GM18502 (cell line): ENCODE measurements at regions not wholly inside any gene's neighbourhood (a gene's known extent, or its start where the extent isn't known, plus 50 kb on each side); places are given as distances from the start of the nearest gene placed in this dataset.
"Not testable (repeated sequence)": the region's sequence is repeated elsewhere in the genome, so short reads cannot be mapped to it uniquely, and the experiment has no call there.

Experiments
- ATAC-seq: cut with Tn5 transposase; IDR thresholded peaks from one replicate; pipeline ENCODE4 v1.9.1; 2021; ENCODE audit warnings: mild to moderate bottlenecking; ENCODE audit not compliant: unreplicated experiment, poor library complexity

DNA sequence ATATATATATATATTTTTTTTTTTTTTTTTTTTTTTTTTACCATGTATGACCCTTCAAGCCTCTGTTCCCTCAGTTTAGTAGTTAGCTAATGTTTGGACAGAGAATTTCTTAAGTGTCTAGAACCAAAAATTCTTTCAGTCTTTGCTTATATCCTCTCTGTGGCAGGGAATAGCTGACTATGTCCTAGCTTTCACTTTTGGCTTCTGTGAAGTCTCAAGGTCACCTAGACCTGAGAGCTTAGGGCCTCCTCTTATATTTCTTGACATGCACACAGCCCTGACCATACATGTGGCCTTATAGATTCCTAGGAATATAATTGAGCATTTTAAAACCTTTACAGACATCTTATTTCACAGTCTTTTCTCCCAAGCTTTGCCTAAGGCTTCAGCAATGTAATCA, 930.8 kb upstream of the CDH9 start:
- ATAC-seq, result no peak

DNA sequence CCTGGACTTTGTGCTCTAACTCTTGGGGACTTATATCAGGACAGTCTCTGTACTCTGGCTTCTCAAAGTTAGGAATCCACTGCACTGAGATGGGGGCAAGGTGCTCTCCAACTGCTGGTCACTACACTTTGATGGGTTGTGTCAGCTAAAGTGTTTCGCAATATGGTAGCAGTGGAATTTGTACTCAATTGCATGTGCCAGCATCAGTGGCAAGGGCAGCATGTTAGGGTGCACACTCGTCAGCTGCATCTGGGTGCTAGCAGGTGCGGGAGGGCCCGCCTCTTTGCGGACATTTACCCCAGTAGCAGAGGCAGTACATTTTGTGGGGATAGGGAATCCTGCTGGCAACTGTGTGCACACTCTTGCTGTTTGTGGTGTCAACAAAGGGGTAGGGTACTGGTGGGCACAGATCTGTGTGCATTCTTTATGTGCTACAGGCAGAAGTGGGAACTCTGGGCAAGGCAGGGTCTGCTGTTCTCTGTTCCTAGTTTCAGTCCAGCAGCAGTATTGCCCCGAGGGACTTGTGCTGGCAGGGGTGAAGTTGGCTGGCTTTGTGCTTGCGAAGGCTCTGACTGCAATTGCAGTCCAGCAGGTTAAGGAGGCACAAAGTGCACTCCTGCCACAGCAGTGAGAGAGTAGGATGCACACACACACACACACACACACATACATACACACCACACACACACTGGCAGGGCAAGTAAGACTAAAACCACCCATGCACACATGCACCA, 924.8 kb upstream of the CDH9 start:
- no peak for ATAC-seq

DNA sequence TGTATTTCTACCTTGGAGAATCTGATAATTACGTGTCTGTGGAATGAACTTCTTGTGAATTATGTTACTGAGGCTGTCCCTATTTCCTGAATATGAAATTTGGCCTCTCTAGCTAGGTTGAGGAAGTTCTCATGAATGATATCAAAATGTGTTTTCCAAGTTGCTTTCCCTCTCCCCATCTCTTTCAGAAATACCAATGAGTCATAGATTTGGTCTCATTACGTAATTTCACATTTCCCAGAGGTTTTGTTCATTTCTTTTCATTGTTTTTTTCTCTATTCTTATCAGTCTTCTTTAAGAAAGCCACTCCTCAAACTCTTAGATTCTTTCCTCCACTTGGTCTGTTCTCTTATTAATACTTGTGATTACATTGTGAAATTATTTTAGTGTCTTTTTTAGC, 923.8 kb upstream of the CDH9 start:
- ATAC-seq, result no peak

DNA sequence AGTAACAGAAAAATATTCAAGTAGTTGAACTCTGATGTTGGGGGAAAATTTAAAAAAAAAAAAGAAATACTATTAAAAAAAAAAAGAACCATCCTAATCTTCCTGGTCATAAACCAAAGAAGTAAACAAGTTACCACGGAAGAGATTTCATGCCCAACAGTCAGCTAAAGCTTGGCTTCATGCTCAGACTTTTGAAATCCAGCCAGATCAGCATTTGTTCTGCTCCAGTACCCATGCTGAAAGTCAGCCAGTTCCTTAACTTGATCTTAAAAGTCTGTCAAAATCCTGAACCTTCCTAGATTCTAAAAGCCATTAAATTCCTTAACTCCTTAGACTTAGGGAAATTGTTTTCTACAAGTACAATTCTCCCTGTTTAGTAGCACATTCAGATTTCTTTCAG, 908.7 kb upstream of the CDH9 start:
- ATAC-seq, result no peak

DNA sequence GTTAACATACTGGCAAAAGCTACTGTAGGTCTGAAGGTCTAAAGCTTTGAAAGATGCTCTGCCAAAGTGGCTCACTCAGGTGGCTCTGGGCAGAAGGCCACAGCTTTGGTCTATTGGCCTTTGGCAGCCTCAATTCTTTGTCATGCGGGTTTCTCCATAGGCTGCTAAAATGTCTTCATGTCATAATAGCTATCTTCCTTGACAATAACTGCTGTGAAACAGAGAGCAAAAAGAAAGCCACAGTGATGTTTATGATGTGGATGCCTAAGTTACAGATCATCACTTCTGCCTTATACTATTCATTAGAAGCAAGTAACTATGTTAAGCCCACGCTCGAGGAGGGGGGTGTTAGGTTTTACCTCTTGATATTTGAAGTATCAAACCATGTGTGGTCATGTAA, 906.1 kb upstream of the CDH9 start:
- ATAC-seq, result no peak

GRCh38 chr5:27938989-27939388, 900.6 kb upstream of the CDH9 start:
- ATAC-seq, result no peak

- ATAC-seq, result no peak
These were observed 889.7 kb upstream of the CDH9 start for GRCh38 chr5:27928060-27928459.

DNA sequence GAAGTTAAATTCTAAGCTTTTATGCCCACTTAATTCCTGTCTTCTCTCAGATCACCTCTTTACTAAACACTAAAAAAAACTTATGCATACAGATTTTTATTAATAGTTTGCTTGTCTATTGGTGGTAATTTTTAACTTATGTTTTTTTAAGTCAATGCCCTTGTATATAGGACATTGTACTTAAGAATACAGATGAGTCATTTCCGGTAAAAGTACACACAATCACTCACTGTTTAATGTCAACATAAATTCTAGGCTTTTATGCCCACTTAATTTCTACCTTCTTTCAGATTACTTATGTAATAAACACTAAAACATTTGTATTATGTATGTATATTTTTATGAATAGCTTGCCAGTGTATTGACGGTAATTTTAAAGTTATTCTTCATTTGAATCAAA, 872.8 kb upstream of the CDH9 start:
- ATAC-seq, result no peak

DNA sequence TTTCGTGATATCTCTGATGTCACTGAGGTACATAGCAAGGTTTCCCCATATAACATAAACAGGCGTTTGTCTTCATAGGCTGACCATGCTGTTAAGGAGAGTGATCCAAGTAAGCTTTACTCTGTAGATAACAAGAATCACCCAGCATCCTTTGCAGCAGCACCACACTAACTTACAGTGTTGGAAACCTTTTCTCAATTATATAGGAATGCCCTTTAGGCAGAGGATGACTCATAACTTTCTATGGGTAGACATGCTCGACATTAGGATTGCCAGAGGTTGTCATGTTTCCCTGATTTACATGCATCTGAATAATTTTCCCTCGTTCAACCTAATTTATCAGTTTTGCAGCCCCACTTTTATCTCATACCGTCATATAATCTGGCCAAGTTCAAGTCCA, 870.0 kb upstream of the CDH9 start:
- no peak for ATAC-seq

DNA sequence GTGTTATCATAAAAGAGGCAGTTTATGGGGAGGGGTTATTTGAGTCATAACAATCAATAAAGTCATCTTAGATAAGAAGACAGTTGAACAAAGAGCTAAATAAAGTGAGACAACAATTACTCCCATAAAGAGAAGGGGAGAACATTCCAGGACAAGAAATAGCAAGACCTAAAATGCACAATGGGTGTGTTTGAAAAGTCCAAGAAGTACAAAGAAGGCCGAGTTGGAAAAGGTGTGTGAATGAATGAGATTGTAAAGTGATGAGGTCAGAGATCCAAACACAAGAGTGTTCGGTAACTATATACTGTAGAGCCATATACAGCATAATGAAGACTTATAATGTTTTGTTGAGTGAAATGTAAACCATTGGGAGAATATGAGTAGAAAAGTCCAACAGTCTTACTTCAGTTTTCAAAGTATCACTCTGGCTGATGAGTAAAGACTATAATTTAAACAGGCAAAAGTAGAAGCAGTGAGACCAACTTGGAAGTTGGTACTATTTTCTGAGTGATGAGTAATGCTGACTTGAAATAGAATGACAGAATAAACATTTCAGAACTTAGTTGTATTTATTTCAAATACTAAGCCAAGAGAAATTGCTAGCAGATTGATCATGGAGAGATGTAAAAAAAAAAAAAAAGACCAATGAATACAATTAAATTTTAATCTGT, 868.7 kb upstream of the CDH9 start:
- no peak for ATAC-seq

- no peak for ATAC-seq
These were observed 868.1 kb upstream of the CDH9 start for GRCh38 chr5:27906481-27906880.

DNA sequence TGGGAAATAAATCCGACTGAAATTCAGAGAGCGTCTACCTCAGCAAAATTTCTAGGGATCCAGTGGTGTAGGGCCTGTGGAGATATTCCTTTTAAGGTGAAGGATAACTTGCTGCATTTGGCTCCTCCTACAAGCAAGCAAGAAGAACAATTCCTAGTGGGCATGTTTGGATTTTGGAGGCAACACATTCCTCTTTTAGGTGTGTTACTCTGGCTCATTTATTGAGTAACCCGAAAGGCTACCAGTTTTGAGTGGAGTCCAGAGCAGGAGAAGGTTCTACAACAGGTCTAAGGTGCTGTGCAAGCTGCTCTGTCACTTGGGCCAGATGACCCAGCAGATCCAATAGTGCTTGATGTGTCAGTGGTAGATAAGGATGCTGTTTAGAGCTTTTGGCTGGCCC, 862.4 kb upstream of the CDH9 start:
- ATAC-seq, result no peak

DNA sequence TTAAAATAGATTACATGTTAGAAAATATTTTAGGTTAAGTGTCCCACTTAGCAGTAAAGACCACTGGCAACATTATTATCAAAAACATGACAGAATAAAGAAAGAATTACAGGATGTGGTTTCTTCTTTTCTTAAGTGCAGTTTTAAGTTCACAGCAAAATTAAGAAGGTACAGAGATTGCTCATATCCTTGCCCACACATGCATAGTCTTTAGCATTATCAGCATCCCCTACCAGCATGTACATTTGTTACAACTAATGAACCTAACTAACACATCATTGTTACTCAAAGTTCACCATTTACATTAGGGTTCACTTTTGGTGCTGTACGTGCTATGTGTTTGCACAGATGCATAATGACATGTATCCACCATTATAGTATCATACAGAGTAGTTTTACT, 837.7 kb upstream of the CDH9 start:
- no peak for ATAC-seq

GRCh38 chr5:27875148-27875547, 836.8 kb upstream of the CDH9 start:
- ATAC-seq, result no peak

DNA sequence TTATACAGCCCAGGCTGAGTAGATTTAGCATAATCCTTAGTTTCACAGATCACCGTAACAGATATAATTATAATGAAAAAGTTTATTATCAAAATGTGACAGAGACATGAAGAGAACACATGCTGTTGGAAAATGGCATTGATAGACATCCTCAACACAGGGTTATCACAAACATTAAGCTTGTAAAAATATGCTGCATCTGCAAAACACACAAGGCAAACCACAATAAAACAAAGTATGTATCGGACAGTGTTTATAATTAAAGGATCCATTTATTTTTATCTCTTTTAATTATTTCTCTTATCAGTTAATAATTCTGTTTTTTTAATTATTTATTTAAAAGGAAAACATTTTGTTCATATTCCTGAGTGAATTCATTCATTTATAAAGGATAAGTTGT, 829.9 kb upstream of the CDH9 start:
- ATAC-seq, result no peak

GRCh38 chr5:27855491-27855890, 817.1 kb upstream of the CDH9 start:
- no peak for ATAC-seq

DNA sequence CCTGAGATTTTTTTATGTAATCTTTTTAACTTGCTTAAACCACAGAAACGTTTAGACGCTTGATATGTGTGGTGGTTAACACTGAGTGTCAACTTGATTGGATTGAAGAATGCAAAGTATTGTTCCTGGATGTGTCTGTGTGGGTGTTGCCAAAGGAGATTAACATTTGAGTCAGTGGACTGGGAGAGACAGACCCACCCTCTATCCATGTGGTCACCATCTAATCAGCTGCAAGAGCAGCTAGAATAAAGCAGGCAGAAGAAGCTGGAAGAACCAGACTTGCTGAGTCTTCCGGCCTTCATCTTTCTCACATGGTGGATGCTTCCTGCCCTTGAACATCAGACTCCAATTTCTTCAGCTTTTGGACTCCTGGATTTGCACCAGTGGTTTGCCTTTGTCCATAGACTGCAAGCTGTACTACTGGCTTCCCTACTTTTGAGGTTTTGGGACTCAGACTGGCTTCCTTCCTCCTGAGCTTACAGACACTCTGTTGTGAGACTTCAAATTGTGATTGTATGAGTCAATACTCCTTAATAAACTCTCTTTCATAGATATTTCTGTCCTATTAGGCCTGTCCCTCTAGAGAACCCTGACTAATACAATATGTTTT, 816.0 kb upstream of the CDH9 start:
- no peak for ATAC-seq

DNA sequence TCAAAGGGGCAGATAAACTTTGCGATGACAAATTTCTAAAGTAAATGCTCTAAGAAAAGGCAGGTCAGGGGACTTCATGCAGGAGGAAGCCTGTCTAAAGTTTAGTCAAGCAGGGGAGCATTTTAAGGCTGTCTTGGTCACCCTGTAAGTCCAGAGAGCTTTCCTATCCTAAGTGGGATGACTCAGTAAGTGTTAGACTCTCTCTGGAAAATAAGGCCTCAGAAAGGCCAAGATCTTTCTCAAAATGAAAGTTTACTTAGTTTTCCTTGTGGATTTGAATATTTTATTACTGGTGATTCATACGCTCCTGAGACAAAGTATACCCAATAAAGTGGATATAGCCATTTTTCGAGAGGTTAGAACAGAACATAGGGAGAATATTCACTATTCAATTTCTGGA, 806.9 kb upstream of the CDH9 start:
- no peak for ATAC-seq

DNA sequence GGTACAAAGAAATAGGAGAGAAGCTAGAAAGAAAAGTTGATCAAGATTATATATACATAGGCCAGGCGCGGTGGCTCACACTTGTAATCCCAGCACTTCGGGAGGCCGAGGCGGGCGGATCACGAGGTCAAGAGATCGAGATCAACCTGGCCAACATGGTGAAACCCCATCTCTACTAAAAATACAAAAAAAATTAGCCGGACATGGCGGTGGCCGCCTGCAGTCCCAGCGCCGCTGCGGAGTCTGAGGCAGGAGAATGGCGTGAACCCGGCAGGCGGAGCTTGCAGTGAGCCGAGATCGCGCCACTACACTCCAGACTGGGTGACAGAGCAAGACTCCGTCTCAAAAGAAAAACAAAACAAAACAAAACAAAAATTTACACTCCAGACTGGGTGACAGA, 798.3 kb upstream of the CDH9 start:
- not testable (repeated sequence) for ATAC-seq

GRCh38 chr5:27832886-27833285, 794.5 kb upstream of the CDH9 start:
- ATAC-seq, result no peak

GRCh38 chr5:27830546-27830945, 792.2 kb upstream of the CDH9 start:
- no peak for ATAC-seq

DNA sequence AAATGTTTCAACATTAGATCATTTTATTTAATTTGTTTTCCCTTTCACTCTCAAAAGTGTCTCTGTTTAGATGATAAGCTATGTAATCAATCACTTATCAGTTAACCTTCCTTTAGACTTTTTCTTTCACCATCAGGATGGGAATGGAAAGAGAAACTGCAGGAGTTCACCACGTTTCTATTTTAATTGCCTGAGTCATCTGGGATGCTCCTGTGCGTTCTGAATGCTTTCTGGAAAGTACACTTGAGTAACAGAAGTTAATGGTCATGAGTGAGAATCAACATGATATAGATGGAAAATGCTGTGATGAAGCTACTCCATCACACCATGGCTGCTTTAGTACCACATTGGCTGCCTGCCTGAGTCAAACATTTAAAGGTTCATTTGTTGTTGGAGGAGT, 783.3 kb upstream of the CDH9 start:
- no peak for ATAC-seq
